ENCODE measurements at regions not wholly inside any gene's neighbourhood (a gene's known extent, or its start where the extent isn't known, plus 50 kb on each side); places are given as distances from the start of the nearest gene placed in this dataset.
"Not testable (repeated sequence)": the region's sequence is repeated elsewhere in the genome, so short reads cannot be mapped to it uniquely, and the experiment has no call there.

- no peaks in the 10 kb centered on the region for H3K36me3 ChIP-seq (ENCODE audit: control insufficient read depth in 2 of 2, insufficient read depth in 2 of 2, low read length in 2 of 2)
- no peak overlapping the region for H3K27ac ChIP-seq (ENCODE audit: low read length)
- H3K9ac ChIP-seq (ENCODE audit: low read length in 2 of 2) = no peak overlapping the region
- H3K4me3 ChIP-seq (ENCODE audit: low read length in 2 of 2) = no peak overlapping the region
- H3K9me3 ChIP-seq (ENCODE audit: control insufficient read depth in 2 of 2, low read length in 2 of 2) = no peaks in the 10 kb centered on the region
- H3K4me1 ChIP-seq (ENCODE audit: control insufficient read depth, insufficient read depth, low read length) = peaks cover 3% of the 10 kb centered on the region
- no peaks in the 10 kb centered on the region for H3K27me3 ChIP-seq (ENCODE audit: control insufficient read depth in 1 of 2, insufficient read depth in 2 of 2, low read length in 2 of 2)
These were observed 108.7 kb downstream of the ZNF467 start for GRCh38 chr7:149664666-149665065.

GRCh38 chr7:149664176-149664575, 109.2 kb downstream of the ZNF467 start:
- Histone ChIP-seq H3K9me3 (ENCODE audit: control insufficient read depth in 2 of 2, low read length in 2 of 2) (no peaks in the 10 kb centered on the region), H3K27me3 (ENCODE audit: control insufficient read depth in 1 of 2, insufficient read depth in 2 of 2, low read length in 2 of 2) (no peaks in the 10 kb centered on the region), H3K27ac (ENCODE audit: low read length) (no peak overlapping the region), H3K36me3 (ENCODE audit: control insufficient read depth in 2 of 2, insufficient read depth in 2 of 2, low read length in 2 of 2) (no peaks in the 10 kb centered on the region), H3K4me1 (ENCODE audit: control insufficient read depth, insufficient read depth, low read length) (peaks cover 2% of the 10 kb centered on the region), H3K4me3 (ENCODE audit: low read length in 2 of 2) (no peak overlapping the region), H3K9ac (ENCODE audit: low read length in 2 of 2) (no peak overlapping the region)

GRCh38 chr7:149662591-149663095, 110.7 kb downstream of the ZNF467 start:
- Histone ChIP-seq H3K27me3 (ENCODE audit: control insufficient read depth in 1 of 2, insufficient read depth in 2 of 2, low read length in 2 of 2) (no peaks in the 10 kb centered on the region), H3K9me3 (ENCODE audit: control insufficient read depth in 2 of 2, low read length in 2 of 2) (no peaks in the 10 kb centered on the region), H3K9ac (ENCODE audit: low read length in 2 of 2) (no peak overlapping the region), H3K4me1 (ENCODE audit: control insufficient read depth, insufficient read depth, low read length) (no peaks in the 10 kb centered on the region), H3K36me3 (ENCODE audit: control insufficient read depth in 2 of 2, insufficient read depth in 2 of 2, low read length in 2 of 2) (no peaks in the 10 kb centered on the region), H3K27ac (ENCODE audit: low read length) (peak overlapping the region; percentile 24), H3K4me3 (ENCODE audit: low read length in 2 of 2) (no peak overlapping the region)

- Histone ChIP-seq H3K27me3 (ENCODE audit: control insufficient read depth in 1 of 2, insufficient read depth in 2 of 2, low read length in 2 of 2) (no peaks in the 10 kb centered on the region), H3K27ac (ENCODE audit: low read length) (no peak overlapping the region), H3K9ac (ENCODE audit: low read length in 2 of 2) (no peak overlapping the region), H3K36me3 (ENCODE audit: control insufficient read depth in 2 of 2, insufficient read depth in 2 of 2, low read length in 2 of 2) (no peaks in the 10 kb centered on the region), H3K9me3 (ENCODE audit: control insufficient read depth in 2 of 2, low read length in 2 of 2) (no peaks in the 10 kb centered on the region), H3K4me3 (ENCODE audit: low read length in 2 of 2) (no peak overlapping the region), H3K4me1 (ENCODE audit: control insufficient read depth, insufficient read depth, low read length) (no peaks in the 10 kb centered on the region)
These were observed 117.6 kb downstream of the ZNF467 start for GRCh38 chr7:149655784-149656183.

- no peaks in the 10 kb centered on the region for H3K36me3 ChIP-seq (ENCODE audit: control insufficient read depth in 2 of 2, insufficient read depth in 2 of 2, low read length in 2 of 2)
- no peaks in the 10 kb centered on the region for H3K27me3 ChIP-seq (ENCODE audit: control insufficient read depth in 1 of 2, insufficient read depth in 2 of 2, low read length in 2 of 2)
- no peak overlapping the region for H3K9ac ChIP-seq (ENCODE audit: low read length in 2 of 2)
- no peaks in the 10 kb centered on the region for H3K9me3 ChIP-seq (ENCODE audit: control insufficient read depth in 2 of 2, low read length in 2 of 2)
- H3K27ac ChIP-seq (ENCODE audit: low read length) = no peak overlapping the region
- H3K4me3 ChIP-seq (ENCODE audit: low read length in 2 of 2) = no peak overlapping the region
- no peaks in the 10 kb centered on the region for H3K4me1 ChIP-seq (ENCODE audit: control insufficient read depth, insufficient read depth, low read length)
These were observed 118.8 kb downstream of the ZNF467 start for GRCh38 chr7:149654588-149654987.

- H3K9me3 ChIP-seq (ENCODE audit: control insufficient read depth in 2 of 2, low read length in 2 of 2); H3K27ac ChIP-seq (ENCODE audit: low read length): not testable (repeated sequence)
These were observed 123.2 kb downstream of the ZNF467 start for GRCh38 chr7:149650190-149650589.

GRCh38 chr7:149644754-149645153, 128.6 kb downstream of the ZNF467 start:
- peaks cover 2% of the 10 kb centered on the region for H3K4me1 ChIP-seq (ENCODE audit: control insufficient read depth, insufficient read depth, low read length)
- no peaks in the 10 kb centered on the region for H3K36me3 ChIP-seq (ENCODE audit: control insufficient read depth in 2 of 2, insufficient read depth in 2 of 2, low read length in 2 of 2)
- no peak overlapping the region for H3K4me3 ChIP-seq (ENCODE audit: low read length in 2 of 2)
- no peaks in the 10 kb centered on the region for H3K9me3 ChIP-seq (ENCODE audit: control insufficient read depth in 2 of 2, low read length in 2 of 2)
- no peak overlapping the region for H3K27ac ChIP-seq (ENCODE audit: low read length)
- no peak overlapping the region for H3K9ac ChIP-seq (ENCODE audit: low read length in 2 of 2)
- H3K27me3 ChIP-seq (ENCODE audit: control insufficient read depth in 1 of 2, insufficient read depth in 2 of 2, low read length in 2 of 2) = no peaks in the 10 kb centered on the region

More at GRCh38 chr7:149650190-149650589, 123.2 kb downstream of the ZNF467 start:
- H3K27me3 ChIP-seq (ENCODE audit: control insufficient read depth in 1 of 2, insufficient read depth in 2 of 2, low read length in 2 of 2); H3K4me1 ChIP-seq (ENCODE audit: control insufficient read depth, insufficient read depth, low read length); H3K4me3 ChIP-seq (ENCODE audit: low read length in 2 of 2); H3K36me3 ChIP-seq (ENCODE audit: control insufficient read depth in 2 of 2, insufficient read depth in 2 of 2, low read length in 2 of 2); H3K9ac ChIP-seq (ENCODE audit: low read length in 2 of 2): not testable (repeated sequence)

GRCh38 chr7:149642589-149642988, 130.8 kb downstream of the ZNF467 start:
- Histone ChIP-seq H3K36me3 (ENCODE audit: control insufficient read depth in 2 of 2, insufficient read depth in 2 of 2, low read length in 2 of 2) (no peaks in the 10 kb centered on the region), H3K4me1 (ENCODE audit: control insufficient read depth, insufficient read depth, low read length) (peaks cover 2% of the 10 kb centered on the region), H3K27ac (ENCODE audit: low read length) (no peak overlapping the region), H3K4me3 (ENCODE audit: low read length in 2 of 2) (no peak overlapping the region), H3K9me3 (ENCODE audit: control insufficient read depth in 2 of 2, low read length in 2 of 2) (no peaks in the 10 kb centered on the region), H3K9ac (ENCODE audit: low read length in 2 of 2) (no peak overlapping the region), H3K27me3 (ENCODE audit: control insufficient read depth in 1 of 2, insufficient read depth in 2 of 2, low read length in 2 of 2) (peaks cover 0 to 5% of the 10 kb centered on the region in 2 donors)

GRCh38 chr7:149638566-149639320, 134.6 kb downstream of the ZNF467 start:
- Histone ChIP-seq H3K4me1 (ENCODE audit: control insufficient read depth, insufficient read depth, low read length) (no peaks in the 10 kb centered on the region), H3K27me3 (ENCODE audit: control insufficient read depth in 1 of 2, insufficient read depth in 2 of 2, low read length in 2 of 2) (peaks cover 0 to 9% of the 10 kb centered on the region in 2 donors)

GRCh38 chr7:149637911-149638565, 135.3 kb downstream of the ZNF467 start:
- no peak overlapping the region for H3K4me3 ChIP-seq (ENCODE audit: low read length in 2 of 2)
- H3K36me3 ChIP-seq (ENCODE audit: control insufficient read depth in 2 of 2, insufficient read depth in 2 of 2, low read length in 2 of 2) = no peaks in the 10 kb centered on the region
- no peak overlapping the region for H3K27ac ChIP-seq (ENCODE audit: low read length)
- H3K4me1 ChIP-seq (ENCODE audit: control insufficient read depth, insufficient read depth, low read length) = no peaks in the 10 kb centered on the region
- H3K27me3 ChIP-seq (ENCODE audit: control insufficient read depth in 1 of 2, insufficient read depth in 2 of 2, low read length in 2 of 2) = peaks cover 0 to 9% of the 10 kb centered on the region in 2 donors
- H3K9me3 ChIP-seq (ENCODE audit: control insufficient read depth in 2 of 2, low read length in 2 of 2) = no peaks in the 10 kb centered on the region
- H3K9ac ChIP-seq (ENCODE audit: low read length in 2 of 2) = no peak overlapping the region

More at GRCh38 chr7:149638566-149639320, 134.6 kb downstream of the ZNF467 start:
- Histone ChIP-seq H3K9ac (ENCODE audit: low read length in 2 of 2) (no peak overlapping the region), H3K9me3 (ENCODE audit: control insufficient read depth in 2 of 2, low read length in 2 of 2) (no peaks in the 10 kb centered on the region), H3K4me3 (ENCODE audit: low read length in 2 of 2) (no peak overlapping the region), H3K36me3 (ENCODE audit: control insufficient read depth in 2 of 2, insufficient read depth in 2 of 2, low read length in 2 of 2) (no peaks in the 10 kb centered on the region), H3K27ac (ENCODE audit: low read length) (no peak overlapping the region)

All from stomach smooth muscle (tissue), 2 donors.